ENCODE measurements at regions not wholly inside any gene's neighbourhood (a gene's known extent, or its start where the extent isn't known, plus 50 kb on each side); places are given as distances from the start of the nearest gene placed in this dataset.
"Not testable (repeated sequence)": the region's sequence is repeated elsewhere in the genome, so short reads cannot be mapped to it uniquely, and the experiment has no call there.

DNA sequence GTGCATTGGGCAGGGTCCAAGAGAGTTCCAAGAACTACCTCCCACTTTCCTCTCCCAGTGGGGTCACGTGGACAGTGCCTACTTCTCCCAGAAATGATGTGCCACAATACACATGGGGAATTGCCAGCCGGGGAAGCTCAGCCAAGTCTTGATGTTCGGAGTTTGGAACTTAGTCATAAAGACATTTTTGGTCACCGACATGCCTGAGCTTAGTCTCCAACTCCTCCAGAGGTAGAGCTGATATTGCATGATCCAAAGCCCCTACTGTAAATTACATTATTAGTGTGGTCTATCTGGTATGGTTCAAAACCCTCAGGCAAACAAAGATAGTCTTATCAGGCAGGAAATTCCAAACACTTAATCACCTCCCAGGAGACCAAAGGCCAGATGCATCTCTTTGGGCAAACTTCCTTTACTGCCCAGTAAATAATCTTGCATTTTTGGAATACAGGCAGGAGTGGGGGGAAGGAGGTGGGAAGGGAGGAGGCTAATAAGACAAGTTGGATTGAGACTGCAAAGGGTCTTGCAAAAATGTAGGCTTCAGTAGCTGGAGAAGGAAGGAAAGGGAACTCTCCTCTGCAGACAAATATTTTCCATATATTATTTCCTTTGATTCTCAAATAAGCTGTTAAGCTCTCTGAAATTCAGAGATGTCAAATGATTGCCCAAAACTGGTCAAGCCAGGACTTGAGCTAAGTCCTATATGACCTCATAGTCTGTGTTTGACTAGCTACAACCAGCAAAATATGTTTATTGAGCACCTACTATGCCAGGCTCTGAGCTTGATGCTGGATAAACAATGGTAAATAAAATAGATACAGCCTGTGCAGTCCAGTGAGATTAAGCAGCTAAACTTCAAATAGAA is 99.4 kb downstream of the DRD1 start:
- DNase-seq = no peak

- no peak for DNase-seq
Measured at GRCh38 chr5:175343308-175343707, 100.7 kb downstream of the DRD1 start.

- no peak for DNase-seq
Measured at GRCh38 chr5:175340180-175340579, 103.8 kb downstream of the DRD1 start.

DNA sequence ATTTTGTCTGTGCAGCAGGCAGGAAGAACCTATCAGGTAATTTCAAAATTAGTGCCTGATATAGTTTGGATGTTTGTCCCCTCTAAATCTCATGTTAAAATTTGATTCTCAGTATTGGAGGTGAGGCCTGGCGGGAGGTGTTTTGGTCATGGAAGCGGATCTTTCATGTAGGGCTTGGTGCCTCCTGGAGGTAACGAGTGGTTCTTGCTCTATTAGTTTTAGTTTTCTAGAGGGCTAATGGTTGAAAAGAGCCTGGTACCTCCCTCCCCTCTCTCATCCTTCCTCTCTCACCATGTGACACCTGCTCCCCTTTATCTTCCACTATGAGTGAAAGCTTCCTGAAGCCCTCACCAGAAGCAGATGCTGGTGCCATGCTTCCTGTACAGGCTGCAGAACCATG is 106.3 kb downstream of the DRD1 start:
- no peak for DNase-seq

GRCh38 chr5:175336781-175337180 is 107.2 kb downstream of the DRD1 start:
- DNase-seq = no peak

- DNase-seq = no peak
Measured at GRCh38 chr5:175335691-175336090, 108.3 kb downstream of the DRD1 start.

- DNase-seq = not testable (repeated sequence)
Measured at GRCh38 chr5:175331173-175332036, 112.6 kb downstream of the DRD1 start.

GRCh38 chr5:175329976-175330375 is 114.0 kb downstream of the DRD1 start:
- no peak for DNase-seq

- DNase-seq = no peak
Measured at GRCh38 chr5:175328687-175329086, 115.3 kb downstream of the DRD1 start.

DNA sequence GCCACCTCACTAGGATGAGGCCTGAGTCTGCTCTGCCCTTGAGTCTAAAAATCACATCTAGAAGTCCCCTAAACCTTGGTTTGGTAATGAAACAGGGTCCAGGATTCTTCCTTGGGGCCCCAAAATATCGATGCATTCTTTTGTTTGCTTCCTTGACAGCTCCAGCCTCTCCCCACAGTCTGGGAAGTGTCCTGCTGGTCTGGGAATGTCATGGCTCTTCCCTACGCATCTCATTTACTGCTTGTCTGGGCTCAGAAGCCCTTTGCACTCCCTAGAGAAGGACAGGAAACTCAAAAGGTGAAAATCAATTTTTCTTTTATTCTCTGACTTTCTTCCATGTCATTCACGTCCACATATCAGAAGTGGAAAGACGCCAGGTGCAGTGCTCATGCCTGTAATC is 115.8 kb downstream of the DRD1 start:
- no peak for DNase-seq

GRCh38 chr5:175325681-175326080 is 118.3 kb downstream of the DRD1 start:
- DNase-seq = no peak

DNA sequence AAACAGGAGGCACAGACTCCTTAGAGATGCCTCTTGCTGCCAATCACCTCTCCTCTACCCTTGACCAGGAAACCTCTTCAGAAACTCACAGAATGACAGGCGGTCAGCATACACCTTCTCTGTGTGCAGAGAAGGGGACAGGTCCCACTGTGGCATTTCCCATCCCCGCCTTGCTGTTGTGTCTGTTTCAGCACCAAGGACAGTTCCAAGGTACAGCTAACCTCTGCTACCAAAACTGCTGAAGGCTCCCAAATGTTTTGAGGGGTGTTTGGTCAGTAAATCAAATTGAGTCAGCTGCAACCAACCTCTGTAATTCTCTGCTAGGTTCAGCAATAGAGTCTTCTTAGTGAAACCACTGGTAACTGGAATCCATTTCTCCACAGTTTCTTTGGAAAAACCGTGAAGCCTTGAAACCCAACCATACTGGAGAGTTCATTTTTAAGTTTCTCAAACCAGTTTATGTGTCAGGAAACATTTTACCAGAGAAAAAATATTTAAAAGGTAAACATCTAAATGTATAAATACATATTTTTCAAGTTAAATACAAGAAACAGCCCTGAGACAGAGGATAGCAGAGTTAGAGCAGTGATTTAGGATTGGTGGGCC is 122.0 kb downstream of the DRD1 start:
- no peak for DNase-seq

DNA sequence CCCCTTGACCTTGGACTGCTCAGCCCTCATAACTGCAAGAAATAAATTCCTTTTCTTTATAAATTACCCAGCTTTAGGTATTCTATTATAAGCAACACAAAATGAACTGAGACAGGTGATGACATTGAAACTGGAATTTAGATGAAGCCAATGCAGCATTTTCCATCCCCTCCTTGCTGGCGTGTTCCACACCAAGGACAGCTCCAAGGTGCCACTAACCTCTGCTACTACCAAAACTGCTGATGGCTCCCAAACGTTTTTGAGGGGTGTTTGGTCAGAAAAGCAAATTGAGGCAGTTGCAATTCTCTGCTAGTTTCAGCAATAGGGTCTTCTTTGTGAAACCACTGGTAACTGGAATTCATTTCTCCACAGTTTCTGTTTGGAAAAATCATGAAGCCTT is 124.8 kb downstream of the DRD1 start:
- DNase-seq = no peak

- no peak for DNase-seq
Measured at GRCh38 chr5:175317872-175318271, 126.1 kb downstream of the DRD1 start.

DNA sequence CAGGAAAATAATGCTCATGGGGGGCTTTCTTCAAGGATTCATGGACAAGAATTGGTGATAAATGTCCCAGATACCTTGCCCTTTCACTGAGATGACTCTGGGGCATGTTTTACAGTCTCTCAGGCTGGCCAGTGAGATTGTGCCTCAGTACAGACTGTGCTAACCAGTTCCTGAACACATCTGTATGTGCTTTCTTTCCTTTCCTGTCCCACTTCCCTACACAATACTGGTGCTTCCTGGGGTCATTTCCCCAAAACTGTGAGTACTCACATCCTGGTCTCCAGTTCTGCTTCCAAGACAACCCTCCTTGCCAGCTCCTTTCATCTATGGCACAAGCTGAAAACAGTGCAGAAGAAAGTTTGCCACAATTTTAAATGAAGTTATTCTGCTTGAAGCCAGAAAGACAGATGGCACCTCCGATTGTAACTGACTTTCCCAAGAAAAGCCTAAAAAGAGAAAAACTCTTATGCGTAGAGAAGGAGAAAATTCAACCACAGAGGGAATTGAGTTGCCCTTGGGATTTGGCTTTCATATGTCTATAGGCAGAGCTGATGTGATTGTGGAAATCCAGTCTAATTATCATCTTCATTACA is 134.7 kb downstream of the DRD1 start:
- no peak for DNase-seq

DNA sequence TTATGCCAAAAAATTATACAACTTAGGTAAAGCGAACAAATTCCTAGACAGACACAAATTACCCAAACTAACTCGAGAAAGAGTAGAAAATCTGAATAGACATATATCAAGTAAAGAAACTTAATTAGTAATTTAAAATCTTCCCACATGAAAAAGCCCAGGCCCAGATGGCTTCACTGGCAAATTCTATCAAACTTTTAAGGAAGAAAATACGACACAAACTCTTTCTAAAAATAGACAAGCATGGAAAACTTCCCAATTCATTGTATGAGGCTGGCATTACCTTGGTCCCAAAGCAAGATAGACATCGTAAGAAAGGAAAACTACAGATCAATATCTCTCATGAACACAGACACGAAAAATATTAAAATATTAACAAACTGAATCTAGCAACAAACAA is 135.3 kb downstream of the DRD1 start:
- no peak for DNase-seq

DNA sequence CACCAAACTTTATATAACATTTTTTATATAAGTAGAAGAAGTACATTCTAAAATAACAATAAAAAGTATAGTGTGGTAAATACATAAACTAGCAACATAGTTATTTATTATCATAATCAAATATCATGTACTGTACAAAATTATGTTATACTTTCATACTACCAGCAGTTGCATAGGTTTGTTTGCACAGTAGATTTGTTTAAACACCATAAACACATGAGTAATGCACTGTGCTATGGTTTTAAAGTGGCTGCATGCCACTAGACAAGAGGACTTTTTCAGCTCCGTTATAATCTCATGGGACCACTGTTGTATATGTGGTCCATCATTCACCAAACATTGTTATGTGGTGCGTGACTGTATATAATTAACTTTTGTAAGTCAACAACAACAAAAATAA is 137.6 kb downstream of the DRD1 start:
- DNase-seq = no peak

DNA sequence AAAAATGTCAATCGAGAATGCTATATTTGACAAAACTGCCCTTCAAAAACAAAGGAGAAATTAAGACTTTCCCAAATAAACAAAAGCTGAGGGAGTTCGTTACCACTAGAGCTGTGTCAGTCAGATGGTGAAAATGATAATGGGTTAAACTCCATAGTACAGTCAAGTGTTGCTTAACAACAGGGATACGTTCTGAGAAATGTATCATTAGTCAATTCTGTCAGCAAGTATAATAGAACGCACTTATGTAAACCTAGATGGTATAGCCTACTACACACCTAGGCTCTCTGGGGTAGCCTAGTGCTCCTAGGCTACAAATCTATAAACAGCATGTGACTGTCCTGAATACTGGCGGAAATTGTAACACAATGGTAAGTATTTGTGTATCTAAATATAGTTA is 138.7 kb downstream of the DRD1 start:
- no peak for DNase-seq

DNA sequence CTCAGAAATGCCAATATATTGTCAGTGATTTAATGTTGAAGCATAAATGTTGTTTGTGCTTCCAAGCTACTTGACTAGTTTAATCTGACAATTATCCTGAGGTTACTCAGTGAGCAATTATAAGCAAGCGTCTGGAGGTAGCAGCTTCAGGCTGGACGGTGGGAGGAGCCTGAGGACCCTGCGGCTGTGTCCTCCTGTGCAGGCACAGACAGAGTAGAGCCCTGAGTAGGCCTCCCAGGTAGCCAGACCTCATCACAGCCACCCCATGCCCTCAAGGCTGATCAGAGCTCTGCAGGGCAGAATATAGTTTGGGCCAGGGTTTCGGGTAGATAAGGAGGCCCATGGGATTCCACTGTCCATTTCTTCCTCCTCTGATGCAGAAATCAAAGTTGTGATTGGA is 153.6 kb downstream of the DRD1 start:
- no peak for DNase-seq

- no peak for DNase-seq
Measured at GRCh38 chr5:175288048-175288621, 155.8 kb downstream of the DRD1 start.

DNA sequence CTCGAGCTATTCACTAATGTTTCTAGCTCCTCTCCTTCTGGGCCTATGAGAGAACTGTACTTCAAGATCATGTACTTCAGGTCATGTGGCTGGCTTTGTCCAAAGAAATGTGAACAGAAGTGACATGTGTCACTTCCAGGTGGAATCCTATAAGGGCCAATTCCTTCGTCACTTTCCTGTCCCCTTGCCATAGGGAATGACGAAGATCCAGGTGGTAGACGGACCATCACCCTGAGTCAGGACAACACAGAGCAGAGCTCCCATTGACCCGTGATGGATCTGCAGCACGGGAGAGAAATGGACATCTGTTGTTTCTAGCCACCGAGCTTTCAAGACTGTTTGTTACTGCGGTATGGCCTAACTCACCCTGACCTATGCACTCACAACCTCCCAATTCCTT is 157.0 kb downstream of the DRD1 start:
- DNase-seq = no peak

DNA sequence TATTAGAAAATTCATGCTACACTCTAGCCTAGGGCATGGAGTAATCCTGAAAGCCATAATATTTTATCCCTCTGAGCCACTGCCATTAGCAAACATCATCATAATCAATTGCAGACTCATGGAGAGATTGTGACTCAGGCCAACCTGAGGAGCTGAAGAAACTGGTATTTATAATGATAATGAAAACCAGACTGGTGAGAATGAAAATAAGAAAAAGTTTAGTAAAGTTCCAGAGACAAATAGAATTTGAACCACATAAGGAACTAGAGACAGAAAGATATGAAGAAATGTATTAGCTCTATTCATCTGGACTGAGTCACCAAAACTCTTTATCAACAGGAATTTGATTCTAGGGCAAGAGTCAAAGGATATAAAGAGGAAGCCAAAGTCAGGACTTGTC is 158.7 kb downstream of the DRD1 start:
- DNase-seq = no peak

- DNase-seq = no peak
Measured at GRCh38 chr5:175284806-175285205, 159.2 kb downstream of the DRD1 start.

Measured in amniotic stem cell (primary cell).